ENCODE measurements at regions not wholly inside any gene's neighbourhood (a gene's known extent, or its start where the extent isn't known, plus 50 kb on each side); places are given as distances from the start of the nearest gene placed in this dataset.

DNA sequence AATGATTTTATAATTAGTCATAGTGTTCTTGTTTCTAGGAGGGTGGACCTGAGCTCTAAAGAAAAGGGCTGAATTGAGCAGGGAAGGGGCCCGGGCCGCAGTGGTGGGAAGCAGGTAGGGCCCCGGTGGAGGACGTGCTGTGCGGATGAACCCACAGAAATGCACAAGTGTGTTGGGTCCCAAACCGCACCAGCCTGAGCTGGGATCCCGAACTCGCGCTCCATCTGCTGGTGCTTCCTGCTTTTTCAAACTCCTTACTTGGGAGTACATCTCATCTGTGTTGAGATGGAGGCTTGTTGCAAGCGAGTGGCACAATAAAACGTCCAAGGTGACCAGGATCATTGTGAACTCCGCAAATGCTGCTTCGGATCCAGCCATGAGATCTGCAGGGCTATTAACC, 244.8 kb upstream of the IGF1R start:
- Mint-ChIP-seq H3K9me3 (peaks cover 3% of the 10 kb centered on the region), H3K36me3 (ENCODE audit: low read depth) (no peaks in the 10 kb centered on the region), H3K27me3 (ENCODE audit: low read depth) (peaks cover 36% of the 10 kb centered on the region), H3K4me3 (no peak overlapping the region), H3K27ac (no peak overlapping the region), H3K4me1 (no peaks in the 10 kb centered on the region)
- TF ChIP-seq, protein P1, sequence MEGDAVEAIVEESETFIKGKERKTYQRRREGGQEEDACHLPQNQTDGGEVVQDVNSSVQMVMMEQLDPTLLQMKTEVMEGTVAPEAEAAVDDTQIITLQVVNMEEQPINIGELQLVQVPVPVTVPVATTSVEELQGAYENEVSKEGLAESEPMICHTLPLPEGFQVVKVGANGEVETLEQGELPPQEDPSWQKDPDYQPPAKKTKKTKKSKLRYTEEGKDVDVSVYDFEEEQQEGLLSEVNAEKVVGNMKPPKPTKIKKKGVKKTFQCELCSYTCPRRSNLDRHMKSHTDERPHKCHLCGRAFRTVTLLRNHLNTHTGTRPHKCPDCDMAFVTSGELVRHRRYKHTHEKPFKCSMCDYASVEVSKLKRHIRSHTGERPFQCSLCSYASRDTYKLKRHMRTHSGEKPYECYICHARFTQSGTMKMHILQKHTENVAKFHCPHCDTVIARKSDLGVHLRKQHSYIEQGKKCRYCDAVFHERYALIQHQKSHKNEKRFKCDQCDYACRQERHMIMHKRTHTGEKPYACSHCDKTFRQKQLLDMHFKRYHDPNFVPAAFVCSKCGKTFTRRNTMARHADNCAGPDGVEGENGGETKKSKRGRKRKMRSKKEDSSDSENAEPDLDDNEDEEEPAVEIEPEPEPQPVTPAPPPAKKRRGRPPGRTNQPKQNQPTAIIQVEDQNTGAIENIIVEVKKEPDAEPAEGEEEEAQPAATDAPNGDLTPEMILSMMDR (IDR thresholded peaks at IDR 0.05; ENCODE audit: unreplicated experiment in 3 of 3) = no peak

- Mint-ChIP-seq H3K4me1 (no peaks in the 10 kb centered on the region), H3K36me3 (ENCODE audit: low read depth) (no peaks in the 10 kb centered on the region), H3K27me3 (ENCODE audit: low read depth) (peaks cover 35% of the 10 kb centered on the region), H3K9me3 (peaks cover 6% of the 10 kb centered on the region), H3K4me3 (no peak overlapping the region), H3K27ac (peak overlapping the region in 1 of 3 experiments; percentile 61)
- TF ChIP-seq, protein P1 (IDR thresholded peaks at IDR 0.05; ENCODE audit: unreplicated experiment in 3 of 3) = no peak
Observed at GRCh38 chr15:98405013-98405412, 243.3 kb upstream of the IGF1R start.

- TF ChIP-seq, protein P1 (IDR thresholded peaks at IDR 0.05; ENCODE audit: unreplicated experiment in 3 of 3) = no peak
- Mint-ChIP-seq H3K27me3 (ENCODE audit: low read depth) (peaks cover 33% of the 10 kb centered on the region), H3K9me3 (peaks cover 2% of the 10 kb centered on the region), H3K4me3 (no peak overlapping the region), H3K27ac (peak overlapping the region in 1 of 3 experiments; percentile 88), H3K4me1 (no peaks in the 10 kb centered on the region), H3K36me3 (ENCODE audit: low read depth) (no peaks in the 10 kb centered on the region)
Observed at GRCh38 chr15:98408231-98408630, 240.1 kb upstream of the IGF1R start.

DNA sequence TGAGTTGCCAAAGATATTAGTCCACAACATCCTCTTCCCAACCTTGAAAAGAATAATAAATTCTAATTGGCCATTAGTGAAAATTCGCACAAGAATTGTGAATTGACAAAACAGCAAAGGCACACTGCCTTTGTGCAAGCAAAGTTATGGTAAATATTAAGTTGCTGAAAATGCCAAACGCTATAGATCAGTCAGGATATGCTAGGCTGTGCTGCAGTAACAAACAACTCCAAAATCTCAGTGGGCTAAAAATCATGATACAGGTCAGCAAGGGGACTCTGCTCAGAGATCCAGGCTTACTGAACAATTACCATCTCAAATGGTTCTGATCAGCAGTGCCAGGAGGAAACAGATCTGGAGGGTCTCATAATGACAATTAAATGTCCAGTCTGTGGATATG, 238.0 kb upstream of the IGF1R start:
- Mint-ChIP-seq H3K27me3 (ENCODE audit: low read depth) (peaks cover 32% of the 10 kb centered on the region), H3K4me1 (no peaks in the 10 kb centered on the region), H3K9me3 (peaks cover 2% of the 10 kb centered on the region), H3K36me3 (ENCODE audit: low read depth) (no peaks in the 10 kb centered on the region), H3K4me3 (no peak overlapping the region), H3K27ac (no peak overlapping the region)
- TF ChIP-seq, protein P1 (IDR thresholded peaks at IDR 0.05; ENCODE audit: unreplicated experiment in 3 of 3) = no peak

DNA sequence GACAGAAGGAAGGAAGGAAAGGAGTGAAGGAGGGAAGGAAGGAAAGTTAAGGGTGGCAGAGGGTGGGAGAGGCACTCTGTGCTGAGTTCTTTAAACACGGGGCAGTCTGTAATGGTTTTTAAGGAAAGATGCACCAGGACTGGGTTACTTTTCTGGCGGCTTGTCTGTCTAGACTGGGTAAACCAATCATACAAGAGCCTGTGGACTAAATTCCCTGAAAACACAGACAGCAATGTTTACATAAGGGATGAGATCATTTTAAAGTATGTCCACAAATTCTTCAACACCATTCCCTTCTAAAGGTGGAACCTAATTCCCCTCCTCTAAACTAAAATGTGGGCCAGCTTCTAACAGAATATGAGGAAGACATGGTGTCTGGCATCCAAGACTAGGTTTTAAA, 235.5 kb upstream of the IGF1R start:
- Mint-ChIP-seq H3K27ac (no peak overlapping the region), H3K4me1 (peaks cover 4% of the 10 kb centered on the region), H3K27me3 (ENCODE audit: low read depth) (peaks cover 33% of the 10 kb centered on the region), H3K4me3 (no peak overlapping the region), H3K9me3 (peaks cover 2% of the 10 kb centered on the region), H3K36me3 (ENCODE audit: low read depth) (no peaks in the 10 kb centered on the region)
- TF ChIP-seq, protein P1 (IDR thresholded peaks at IDR 0.05; ENCODE audit: unreplicated experiment in 3 of 3) = no peak

DNA sequence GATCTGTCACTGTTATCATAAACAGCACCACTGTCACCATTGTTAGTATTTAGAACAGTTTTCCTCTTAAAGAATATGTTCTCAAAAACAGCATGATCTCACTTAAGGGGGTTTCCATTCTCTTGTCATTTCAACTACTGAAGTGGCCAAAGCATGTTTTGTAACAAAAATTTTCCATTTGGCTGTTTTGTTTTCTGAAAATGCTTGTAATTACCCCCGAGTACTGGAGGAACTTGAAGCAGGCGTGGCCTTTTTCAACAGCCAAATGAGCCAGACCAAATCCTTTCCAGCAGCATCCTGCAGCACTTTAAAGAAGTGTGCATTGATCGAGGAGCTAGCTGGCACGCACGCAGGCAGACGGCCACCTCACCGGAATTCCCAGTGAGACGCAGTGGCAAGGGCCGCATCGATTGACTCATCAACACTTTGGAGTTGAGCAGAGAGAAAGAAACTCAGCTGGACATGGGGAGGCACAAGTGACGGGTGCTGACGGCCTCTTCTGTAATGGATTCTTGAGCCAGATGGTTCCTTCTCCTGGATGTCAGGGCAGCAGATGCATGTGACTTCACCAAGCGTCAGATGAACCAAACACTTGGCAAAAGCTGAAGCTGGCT, 234.3 kb upstream of the IGF1R start:
- Mint-ChIP-seq H3K4me3 (no peak overlapping the region), H3K27ac (no peak overlapping the region), H3K36me3 (ENCODE audit: low read depth) (no peaks in the 10 kb centered on the region), H3K4me1 (peaks cover 10% of the 10 kb centered on the region), H3K27me3 (ENCODE audit: low read depth) (peaks cover 29% of the 10 kb centered on the region), H3K9me3 (peaks cover 2% of the 10 kb centered on the region)
- TF ChIP-seq, protein P1 (IDR thresholded peaks at IDR 0.05; ENCODE audit: unreplicated experiment in 3 of 3) = no peak

All from nephron (organoid).